ENCODE measurements at regions not wholly inside any gene's neighbourhood (a gene's known extent, or its start where the extent isn't known, plus 50 kb on each side); places are given as distances from the start of the nearest gene placed in this dataset.

GRCh38 chr12:75578546-75578945 is 67.1 kb upstream of the KRR1 start:
- Histone ChIP-seq H3K9me2 (ENCODE audit: insufficient read depth) (no peaks in the 10 kb centered on the region), H3K79me2 (replicated peaks; ENCODE audit: insufficient read depth) (no peaks in the 10 kb centered on the region), H3K27me3 (ENCODE audit: insufficient read depth) (no peaks in the 10 kb centered on the region), H3K4me2 (no peak overlapping the region), H3K36me3 (ENCODE audit: insufficient read depth) (no peaks in the 10 kb centered on the region), H3F3A (replicated peaks; ENCODE audit: low read depth) (no peaks in the 10 kb centered on the region), H3K4me3 (no peak overlapping the region), H2AFZ (no peak overlapping the region), H4K20me1 (replicated peaks; ENCODE audit: insufficient read depth) (no peaks in the 10 kb centered on the region), H3K27ac (ENCODE audit: low read depth) (no peak overlapping the region), H3K4me1 (ENCODE audit: insufficient read depth) (no peaks in the 10 kb centered on the region)
- ATAC-seq (no peak), DNase-seq (ENCODE audit: low spot score) (no peak)
- no peaks in the 10 kb centered on the region for H3K9me3 Mint-ChIP-seq
- H3K27ac Mint-ChIP-seq: no peak overlapping the region
- no peak overlapping the region for H3K4me3 Mint-ChIP-seq
- H3K36me3 Mint-ChIP-seq (ENCODE audit: low read depth): no peaks in the 10 kb centered on the region
- no peaks in the 10 kb centered on the region; the same call in 2 of the 3 replicates for H3K4me1 Mint-ChIP-seq
- H3K27me3 Mint-ChIP-seq (ENCODE audit: insufficient read depth, low read depth, poor library complexity): no peaks in the 10 kb centered on the region
- TF ChIP-seq STAT1 (IDR thresholded peaks at IDR 0.05; ENCODE audit: unreplicated experiment): no peak

DNA sequence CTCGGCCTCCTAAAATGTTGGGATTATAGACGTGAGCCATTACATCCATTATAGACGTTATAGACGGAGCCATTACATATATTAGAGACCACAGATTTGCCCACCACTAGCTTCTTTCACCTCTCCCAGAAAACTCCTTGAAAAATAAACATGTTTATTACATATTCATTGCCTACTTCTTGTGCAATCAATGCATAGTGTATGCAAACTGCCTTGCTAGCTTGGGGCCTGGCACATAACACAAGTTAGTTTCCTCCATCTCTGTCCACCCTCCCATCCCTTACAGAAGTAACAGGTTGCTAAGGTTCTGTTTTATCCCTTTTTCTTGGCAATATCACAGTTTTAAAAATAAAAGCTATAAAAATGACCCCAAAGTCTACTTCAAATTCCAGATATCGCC is 66.4 kb upstream of the KRR1 start:
- H3K27me3 Mint-ChIP-seq (ENCODE audit: insufficient read depth, low read depth, poor library complexity): no peaks in the 10 kb centered on the region
- Histone ChIP-seq H3K27me3 (ENCODE audit: insufficient read depth) (no peaks in the 10 kb centered on the region), H3K4me3 (no peak overlapping the region), H3K9me2 (ENCODE audit: insufficient read depth) (no peaks in the 10 kb centered on the region), H3K36me3 (ENCODE audit: insufficient read depth) (no peaks in the 10 kb centered on the region), H3F3A (replicated peaks; ENCODE audit: low read depth) (no peaks in the 10 kb centered on the region), H3K4me1 (ENCODE audit: insufficient read depth) (no peaks in the 10 kb centered on the region), H3K79me2 (replicated peaks; ENCODE audit: insufficient read depth) (no peaks in the 10 kb centered on the region), H4K20me1 (replicated peaks; ENCODE audit: insufficient read depth) (no peaks in the 10 kb centered on the region), H3K4me2 (no peak overlapping the region), H3K27ac (ENCODE audit: low read depth) (no peak overlapping the region), H2AFZ (peak overlapping the region; percentile 2; the same call in 1 of the 2 replicates)
- no peaks in the 10 kb centered on the region for H3K36me3 Mint-ChIP-seq (ENCODE audit: low read depth)
- no peaks in the 10 kb centered on the region; the same call in 2 of the 3 replicates for H3K4me1 Mint-ChIP-seq
- no peak overlapping the region for H3K27ac Mint-ChIP-seq
- ATAC-seq (no peak), DNase-seq (ENCODE audit: low spot score) (no peak)
- TF ChIP-seq, protein P1, sequence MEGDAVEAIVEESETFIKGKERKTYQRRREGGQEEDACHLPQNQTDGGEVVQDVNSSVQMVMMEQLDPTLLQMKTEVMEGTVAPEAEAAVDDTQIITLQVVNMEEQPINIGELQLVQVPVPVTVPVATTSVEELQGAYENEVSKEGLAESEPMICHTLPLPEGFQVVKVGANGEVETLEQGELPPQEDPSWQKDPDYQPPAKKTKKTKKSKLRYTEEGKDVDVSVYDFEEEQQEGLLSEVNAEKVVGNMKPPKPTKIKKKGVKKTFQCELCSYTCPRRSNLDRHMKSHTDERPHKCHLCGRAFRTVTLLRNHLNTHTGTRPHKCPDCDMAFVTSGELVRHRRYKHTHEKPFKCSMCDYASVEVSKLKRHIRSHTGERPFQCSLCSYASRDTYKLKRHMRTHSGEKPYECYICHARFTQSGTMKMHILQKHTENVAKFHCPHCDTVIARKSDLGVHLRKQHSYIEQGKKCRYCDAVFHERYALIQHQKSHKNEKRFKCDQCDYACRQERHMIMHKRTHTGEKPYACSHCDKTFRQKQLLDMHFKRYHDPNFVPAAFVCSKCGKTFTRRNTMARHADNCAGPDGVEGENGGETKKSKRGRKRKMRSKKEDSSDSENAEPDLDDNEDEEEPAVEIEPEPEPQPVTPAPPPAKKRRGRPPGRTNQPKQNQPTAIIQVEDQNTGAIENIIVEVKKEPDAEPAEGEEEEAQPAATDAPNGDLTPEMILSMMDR (conservative IDR thresholded peaks at IDR 0.05; ENCODE audit: low read depth in 2 of 2): no peak
- TF ChIP-seq ZNF462 (CRISPR knock-in tag; IDR thresholded peaks at IDR 0.05) (no peak), JUNB (IDR thresholded peaks at IDR 0.05; ENCODE audit: unreplicated experiment) (no peak)
- no peaks in the 10 kb centered on the region for H3K9me3 Mint-ChIP-seq
- no peak overlapping the region for H3K4me3 Mint-ChIP-seq

All from GM23338 (cell line).